HepG2 (cell line): ENCODE measurements at regions not wholly inside any gene's neighbourhood (a gene's known extent, or its start where the extent isn't known, plus 50 kb on each side); places are given as distances from the start of the nearest gene placed in this dataset.

Experiments used
- ATAC-seq: fragments of 200-7000 bp; cut with Tn5 transposase; 3 replicates; pipeline ENCODE4 v1.9.1; 2020; ENCODE audit warnings: mild to moderate bottlenecking, moderate library complexity
- BruUV-seq: library from RNA; stranded (reverse); fragments of 400-500 nt; replicated peaks from 2 replicates; lab custom pipeline; 2021; lab: Mats Ljungman, UMichigan
- CTCF ChIA-PET: fragments of 300-600 bp; formaldehyde crosslinking; extraction: SDS; loops from one replicate; lab custom pipeline; 2021; ENCODE audit warnings: low total read pairs, inconsistent platforms, low intra/inter-chr PET ratio; lab: Yijun Ruan, JAX
- POLR2A ChIA-PET: fragments of 350-600 bp; sonication (Branson Sonifier 250); formaldehyde crosslinking; loops from one replicate; lab custom pipeline; 2020; ENCODE audit warnings: antibody characterized with exemption, inconsistent platforms; lab: Yijun Ruan, JAX
- DNase-seq: peaks from one replicate; pipeline ENCODE4 v3.0.0-alpha.2; 2015; ENCODE audit warnings: low spot score
- FAIRE-seq: peaks from 3 replicates; lab custom pipeline; 2011; peaks lifted over from hg19 to GRCh38; lab: Jason Lieb, UNC
- H2AFZ ChIP-seq: one replicate; pipeline ENCODE4 v1.6.1; 2011; ENCODE audit warnings: low read length, inconsistent platforms
- H3K27ac ChIP-seq: fragments of 300-600 bp; 3 replicates; pipeline ENCODE4 v1.8.0; 2011; ENCODE audit warnings: mixed run types, mild to moderate bottlenecking, mixed read lengths, low read length, inconsistent platforms; ENCODE audit not compliant: insufficient read depth; ENCODE audit errors: extremely low read length
- H3K27me3 ChIP-seq, 2 experiments: fragments of 200-600 bp in 1 of 2; 2 replicates in 1 of 2; 3 replicates in 1 of 2; pipeline versions ENCODE4 v1.6.0 to v1.8.0; 2011; ENCODE audit warnings: low read length in 2 of 2, mild to moderate bottlenecking in 2 of 2, moderate library complexity in 2 of 2, inconsistent platforms in 1 of 2; ENCODE audit not compliant: insufficient read depth in 2 of 2, control insufficient read depth in 1 of 2
- H3K36me3 ChIP-seq, 2 experiments: fragments of 200-600 bp in 1 of 2; replicated peaks in 1 of 2; 2 replicates in 1 of 2; 3 replicates in 1 of 2; pipeline versions ENCODE4 v1.5.1 to v1.8.0; 2011; ENCODE audit warnings: low read length in 2 of 2, inconsistent platforms in 1 of 2; ENCODE audit not compliant: insufficient read depth in 2 of 2, control insufficient read depth in 1 of 2
- H3K4me1 ChIP-seq: 2 replicates; pipeline ENCODE4 v1.5.1; 2012; ENCODE audit warnings: low read length, inconsistent platforms; ENCODE audit not compliant: insufficient read depth
- H3K4me2 ChIP-seq: 2 replicates; pipeline ENCODE4 v1.6.0; 2011; ENCODE audit warnings: low read depth, low read length, inconsistent platforms
- H3K4me3 ChIP-seq, 3 experiments: fragments of 200-600 bp in 1 of 3; sonication (generic), shearing (Covaris generic) in 1 of 3; replicated peaks in 1 of 3; 2 replicates each; pipeline ENCODE4 v1.5.1; 2011 to 2016; ENCODE audit warnings: low read length in 3 of 3, inconsistent platforms in 2 of 3, low read depth in 2 of 3, mild to moderate bottlenecking in 2 of 3, control low read depth in 1 of 3, mixed read lengths in 1 of 3; ENCODE audit not compliant: insufficient read depth in 1 of 3
- H3K79me2 ChIP-seq: one replicate; pipeline ENCODE4 v1.6.1; 2011; ENCODE audit warnings: low read length, inconsistent platforms; ENCODE audit not compliant: insufficient read depth
- H3K9ac ChIP-seq: 2 replicates; pipeline ENCODE4 v1.6.0; 2011; ENCODE audit warnings: mild to moderate bottlenecking, low read depth, low read length, inconsistent platforms; ENCODE audit not compliant: insufficient read depth
- H3K9me3 ChIP-seq: 2 replicates; pipeline ENCODE4 v1.5.1; 2012; ENCODE audit warnings: mild to moderate bottlenecking, low read length
- H4K20me1 ChIP-seq: 2 replicates; pipeline ENCODE4 v1.6.0; 2011; ENCODE audit warnings: inconsistent platforms, mild to moderate bottlenecking, low read length, moderate library complexity; ENCODE audit not compliant: insufficient read depth
- HHEX ChIP-seq: IDR thresholded peaks from 2 replicates; pipeline ENCODE4 v1.6.1; 2016; ENCODE audit warnings: control low read depth
- ZNF138 ChIP-seq: sonication (generic); formaldehyde crosslinking; IDR thresholded peaks from 2 replicates; pipeline ENCODE4 v1.5.0; 2020; ENCODE audit warnings: mild to moderate bottlenecking, low read depth, missing genetic modification reagents
- ZNF704 ChIP-seq: sonication (generic); formaldehyde crosslinking; IDR thresholded peaks from 2 replicates; pipeline ENCODE4 v1.8.1; 2023; ENCODE audit warnings: mild to moderate bottlenecking, inconsistent platforms, moderate library complexity, missing genetic modification reagents, borderline replicate concordance
- WGBS: methylation state at CpG from one replicate; pipeline ENCODE4 v1.1.6; 2017; ENCODE audit warnings: low lambda C conversion rate; 5-methylcytosine and 5-hydroxymethylcytosine counted together
- in situ Hi-C: cut with HindIII; loops from 2 replicates; pipeline ENCODE4 v1.10.0; 2017; ENCODE audit warnings: low pct_unique_long_range_greater_than_20kb; ENCODE audit not compliant: extremely low pct_ligation_motif_present
- intact Hi-C: fragments of 100-400 bp; cut with micrococcal nuclease; formaldehyde crosslinking; loops from one replicate; pipeline ENCODE4 v1.10.0; 2022; ENCODE audit not compliant: unreplicated experiment
- TF ChIP-seq, protein P1 (sequence below): sonication (generic); formaldehyde crosslinking; IDR thresholded peaks from 2 replicates; pipeline ENCODE4 v1.4.0; 2020; ENCODE audit warnings: missing genetic modification reagents

GRCh38 chr1:4121834-4122512 is 221.9 kb upstream of the C1orf174 start:
- no peak overlapping the region for H3K4me2 ChIP-seq
- DNase-seq (no peak), FAIRE-seq (no peak), ATAC-seq (no peak)
- no peaks in the 10 kb centered on the region for H3K36me3 ChIP-seq
- POLR2A ChIA-PET: no interaction called here
- 8% methylated on average over 12 of the region's 20 CpGs for WGBS
- H3K9ac ChIP-seq: no peak overlapping the region
- H4K20me1 ChIP-seq: peaks cover 3% of the 10 kb centered on the region; the same call in 1 of the 2 replicates
- no peak for TF ChIP-seq ZNF138 (CRISPR knock-in tag)
- TF ChIP-seq, protein P1, sequence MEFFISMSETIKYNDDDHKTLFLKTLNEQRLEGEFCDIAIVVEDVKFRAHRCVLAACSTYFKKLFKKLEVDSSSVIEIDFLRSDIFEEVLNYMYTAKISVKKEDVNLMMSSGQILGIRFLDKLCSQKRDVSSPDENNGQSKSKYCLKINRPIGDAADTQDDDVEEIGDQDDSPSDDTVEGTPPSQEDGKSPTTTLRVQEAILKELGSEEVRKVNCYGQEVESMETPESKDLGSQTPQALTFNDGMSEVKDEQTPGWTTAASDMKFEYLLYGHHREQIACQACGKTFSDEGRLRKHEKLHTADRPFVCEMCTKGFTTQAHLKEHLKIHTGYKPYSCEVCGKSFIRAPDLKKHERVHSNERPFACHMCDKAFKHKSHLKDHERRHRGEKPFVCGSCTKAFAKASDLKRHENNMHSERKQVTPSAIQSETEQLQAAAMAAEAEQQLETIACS (CRISPR knock-in tag): no peak
- TF ChIP-seq HHEX: no peak
- TF ChIP-seq ZNF704 (CRISPR knock-in tag): no peak
- no peaks in the 10 kb centered on the region for H3K4me1 ChIP-seq
- peaks cover 9 to 60% of the 10 kb centered on the region in 2 experiments for H3K27me3 ChIP-seq
- H2AFZ ChIP-seq: no peak overlapping the region
- BruUV-seq: no TSS peak
- no peaks in the 10 kb centered on the region for H3K9me3 ChIP-seq
- CTCF ChIA-PET: no interaction called here
- in situ Hi-C loops (no loop called here), intact Hi-C loops (no loop called here)
- H3K79me2 ChIP-seq: no peaks in the 10 kb centered on the region
- no peak overlapping the region for H3K4me3 ChIP-seq
- no peak overlapping the region for H3K27ac ChIP-seq
